H1 (cell line): ENCODE measurements at regions not wholly inside any gene's neighbourhood (a gene's known extent, or its start where the extent isn't known, plus 50 kb on each side); places are given as distances from the start of the nearest gene placed in this dataset.

ENCODE experiments used
- CTCF ChIA-PET: fragments of 300-600 bp; sonication (Branson Sonifier 250); formaldehyde crosslinking; loops from one replicate; lab custom pipeline; 2021; ENCODE audit not compliant: partially characterized antibody; lab: Charles Lee
- POLR2A ChIA-PET: fragments of 300-600 bp; sonication (Branson Sonifier 250); formaldehyde crosslinking; loops from one replicate; lab custom pipeline; 2021; ENCODE audit warnings: inconsistent platforms; ENCODE audit not compliant: partially characterized antibody; lab: Charles Lee
- DNase-seq, 2 experiments: peaks; one replicate each; pipeline versions ENCODE4 v3.0.0 to v3.0.0-alpha.2; 2010 to 2022; ENCODE audit warnings: low spot score in 2 of 2, low read depth in 1 of 2, mixed read lengths in 1 of 2
- FAIRE-seq: peaks from 2 replicates; lab custom pipeline; 2011; peaks lifted over from hg19 to GRCh38; lab: Jason Lieb, UNC
- H2AFZ ChIP-seq: 2 replicates; pipeline ENCODE4 v1.8.1; 2012; ENCODE audit warnings: low read length, inconsistent platforms
- H2AK5ac ChIP-seq: 2 replicates; pipeline ENCODE4 v1.6.1; 2013; ENCODE audit warnings: low read depth, low read length
- H2BK120ac ChIP-seq: replicated peaks from 2 replicates; pipeline ENCODE3; 2013; ENCODE audit warnings: low read depth, low read length, inconsistent platforms
- H2BK12ac ChIP-seq: 2 replicates; pipeline ENCODE4 v1.6.1; 2013; ENCODE audit warnings: low read depth, low read length
- H2BK15ac ChIP-seq: 2 replicates; pipeline ENCODE4 v1.6.1; 2013; ENCODE audit warnings: low read length
- H2BK20ac ChIP-seq: 2 replicates; pipeline ENCODE4 v1.6.1; 2013; ENCODE audit warnings: low read length
- H2BK5ac ChIP-seq: 2 replicates; pipeline ENCODE4 v1.6.1; 2013; ENCODE audit warnings: low read depth, low read length
- H3K14ac ChIP-seq: 2 replicates; pipeline ENCODE4 v1.6.1; 2013; ENCODE audit warnings: inconsistent platforms; ENCODE audit not compliant: insufficient read length
- H3K18ac ChIP-seq: 2 replicates; pipeline ENCODE4 v1.6.1; 2013; ENCODE audit warnings: low read length; ENCODE audit errors: extremely low read depth
- H3K23ac ChIP-seq: 2 replicates; pipeline ENCODE4 v1.6.1; 2013; ENCODE audit warnings: inconsistent platforms; ENCODE audit not compliant: insufficient read length
- H3K23me2 ChIP-seq: 2 replicates; pipeline ENCODE4 v1.6.1; 2013; ENCODE audit warnings: low read depth, low read length
- H3K27ac ChIP-seq: 2 replicates; pipeline ENCODE4 v1.6.1; 2011; ENCODE audit warnings: low read depth, low read length, inconsistent platforms
- H3K27me3 ChIP-seq, 4 experiments: replicated peaks in 1 of 4; 1 replicate in 1 of 4; 2 replicates in 3 of 4; pipeline versions ENCODE4 v1.6.1 to v1.8.1; 2011 to 2013; ENCODE audit warnings: low read length in 3 of 4, mild to moderate bottlenecking in 3 of 4, inconsistent platforms in 2 of 4, mixed read lengths in 2 of 4, moderate library complexity in 1 of 4; ENCODE audit not compliant: control insufficient read depth in 3 of 4, insufficient read depth in 3 of 4; ENCODE audit errors: extremely low read depth in 1 of 4
- H3K36me3 ChIP-seq, 4 experiments: 2 replicates each; pipeline versions ENCODE4 v1.6.1 to v1.8.1; 2011 to 2013; ENCODE audit warnings: mild to moderate bottlenecking in 4 of 4, low read length in 3 of 4, moderate library complexity in 2 of 4, control low read depth in 1 of 4, inconsistent platforms in 1 of 4; ENCODE audit not compliant: insufficient read depth in 4 of 4, control insufficient read depth in 2 of 4
- H3K4ac ChIP-seq: replicated peaks from 2 replicates; pipeline ENCODE3; 2013; ENCODE audit warnings: low read length, low read depth, mixed read lengths, inconsistent platforms; ENCODE audit not compliant: insufficient read length
- H3K4me1 ChIP-seq, 4 experiments: replicated peaks in 1 of 4; 1 replicate in 1 of 4; 2 replicates in 3 of 4; pipeline versions ENCODE4 v1.6.1 to v1.8.1; 2011 to 2013; ENCODE audit warnings: low read length in 3 of 4, inconsistent platforms in 2 of 4, mixed read lengths in 1 of 4; ENCODE audit not compliant: insufficient read depth in 4 of 4, control insufficient read depth in 3 of 4
- H3K4me2 ChIP-seq, 2 experiments: 2 replicates each; pipeline versions ENCODE4 v1.6.1 to v1.8.1; 2011 to 2013; ENCODE audit warnings: low read depth in 2 of 2, low read length in 2 of 2, control low read depth in 1 of 2, inconsistent platforms in 1 of 2, mild to moderate bottlenecking in 1 of 2; ENCODE audit not compliant: insufficient read depth in 1 of 2
- H3K4me3 ChIP-seq, 4 experiments: fragments of 200-600, 300-600 bp in 1 of 4; sonication (generic), shearing (Covaris generic), sonication (Bioruptor Twin) in 1 of 4; 2 replicates each; pipeline versions ENCODE4 v1.5.1 to v1.8.1; 2011 to 2016; ENCODE audit warnings: low read length in 4 of 4, low read depth in 3 of 4, control low read depth in 2 of 4, inconsistent platforms in 2 of 4, mild to moderate bottlenecking in 2 of 4, mixed read lengths in 1 of 4, moderate library complexity in 1 of 4; ENCODE audit not compliant: insufficient read depth in 2 of 4; ENCODE audit errors: extremely low read depth in 1 of 4
- H3K56ac ChIP-seq: replicated peaks from 2 replicates; pipeline ENCODE3; 2013; ENCODE audit warnings: low read depth, mild to moderate bottlenecking, mixed read lengths, low read length, inconsistent platforms; ENCODE audit not compliant: insufficient read length
- H3K79me1 ChIP-seq: 2 replicates; pipeline ENCODE4 v1.6.1; 2013; ENCODE audit warnings: low read depth, low read length, control low read depth
- H3K79me2 ChIP-seq, 2 experiments: 2 replicates each; pipeline versions ENCODE4 v1.6.1 to v1.8.1; 2012 to 2013; ENCODE audit warnings: low read length in 2 of 2, mild to moderate bottlenecking in 2 of 2, inconsistent platforms in 1 of 2; ENCODE audit not compliant: insufficient read depth in 2 of 2, control insufficient read depth in 1 of 2
- H3K9ac ChIP-seq, 4 experiments: replicated peaks in 1 of 4; 1 replicate in 1 of 4; 2 replicates in 3 of 4; pipeline versions ENCODE4 v1.6.1 to v1.8.1; 2011 to 2013; ENCODE audit warnings: low read depth in 3 of 4, low read length in 3 of 4, control low read depth in 2 of 4, mild to moderate bottlenecking in 2 of 4, moderate library complexity in 2 of 4, inconsistent platforms in 1 of 4; ENCODE audit errors: extremely low read depth in 1 of 4
- H3K9me3 ChIP-seq, 2 experiments: 2 replicates each; pipeline versions ENCODE4 v1.6.1 to v1.8.1; 2012 to 2013; ENCODE audit warnings: mild to moderate bottlenecking in 2 of 2, moderate library complexity in 2 of 2, control low read depth in 1 of 2, inconsistent platforms in 1 of 2, low read depth in 1 of 2, low read length in 1 of 2, mixed read lengths in 1 of 2; ENCODE audit not compliant: insufficient read depth in 2 of 2
- H4K20me1 ChIP-seq, 2 experiments: replicated peaks in 1 of 2; 2 replicates each; pipeline versions ENCODE3 to v1.8.1; 2011 to 2013; ENCODE audit warnings: inconsistent platforms in 2 of 2, low read length in 2 of 2, mild to moderate bottlenecking in 1 of 2; ENCODE audit not compliant: insufficient read depth in 2 of 2, control insufficient read depth in 1 of 2
- H4K5ac ChIP-seq: 2 replicates; pipeline ENCODE4 v1.6.1; 2013; ENCODE audit warnings: low read length, low read depth, mixed read lengths, inconsistent platforms; ENCODE audit not compliant: insufficient read length
- H4K8ac ChIP-seq: 2 replicates; pipeline ENCODE4 v1.8.0; 2013; ENCODE audit warnings: mild to moderate bottlenecking, moderate library complexity, low read length, inconsistent platforms; ENCODE audit not compliant: insufficient read depth; ENCODE audit errors: extremely low read depth
- H4K91ac ChIP-seq: replicated peaks from 2 replicates; pipeline ENCODE3; 2013; ENCODE audit warnings: low read length, mixed read lengths, inconsistent platforms; ENCODE audit not compliant: insufficient read length
- BCL11A ChIP-seq, 2 experiments: IDR thresholded peaks; one replicate each; pipeline ENCODE4 v1.6.1; 2011; ENCODE audit warnings: low read depth in 2 of 2, low read length in 2 of 2, mild to moderate bottlenecking in 2 of 2
- SIN3A ChIP-seq, 2 experiments: IDR thresholded peaks in 1 of 2; conservative IDR thresholded peaks in 1 of 2; 2 replicates each; pipeline ENCODE4 v1.6.1; 2011 to 2012; ENCODE audit warnings: low read length in 2 of 2, improper control_type of control experiment in 1 of 2, low read depth in 1 of 2, mild to moderate bottlenecking in 1 of 2
- SP1 ChIP-seq: IDR thresholded peaks from 2 replicates; pipeline ENCODE4 v1.6.1; 2011; ENCODE audit warnings: low read depth, low read length
- ZNF274 ChIP-seq: IDR thresholded peaks from 2 replicates; pipeline ENCODE4 v1.7.0; 2012; ENCODE audit warnings: low read length, borderline replicate concordance; ENCODE audit errors: extremely low read depth
- WGBS, 2 experiments: shearing (Covaris generic) in 1 of 2; methylation state at CpG; one replicate each; pipeline versions ENCODE4 v1.1.6 to v1.1.7; 2013 to 2015; ENCODE audit warnings: low lambda C conversion rate in 2 of 2, mixed read lengths in 2 of 2, inconsistent platforms in 1 of 2, low coverage in 1 of 2, missing lambda C conversion rate in 1 of 2; ENCODE audit not compliant: insufficient replicate concordance in 2 of 2, insufficient coverage in 1 of 2, insufficient read length in 1 of 2; ENCODE audit errors: extremely low coverage in 1 of 2, missing lambda C conversion rate in 1 of 2; 5-methylcytosine and 5-hydroxymethylcytosine counted together

DNA sequence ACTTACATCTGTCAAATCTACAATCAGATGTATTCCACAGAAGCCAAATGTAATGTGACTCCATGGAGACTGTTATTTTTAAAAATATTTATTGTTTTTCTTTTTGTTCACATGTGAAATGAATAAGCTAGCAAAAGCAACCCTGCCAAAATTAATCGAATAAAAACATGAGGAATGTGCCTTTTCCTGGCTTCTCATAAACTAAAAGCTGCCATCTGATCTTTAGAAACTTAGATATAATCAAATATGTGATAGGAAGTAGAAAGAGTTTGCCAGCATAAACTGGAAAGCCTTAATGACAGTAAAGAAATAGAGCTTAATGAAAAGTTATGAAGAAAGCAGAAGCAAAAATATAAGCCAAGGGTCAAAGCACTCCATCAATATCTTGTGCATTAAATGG lies 1724.7 kb upstream of the WWC1 start:
- TF ChIP-seq SIN3A (conservative IDR thresholded peaks at IDR 0.05 in 1 of 2, IDR thresholded peaks at IDR 0.05 in 1 of 2; ENCODE audit: low read depth in 1 of 2, low read length in 2 of 2) (no peak), SP1 (no peak), ZNF274 (no peak), BCL11A (IDR thresholded peaks at IDR 0.05; ENCODE audit: low read depth in 2 of 2, low read length in 2 of 2) (no peak)
- Histone ChIP-seq H3K36me3 (no peaks in the 10 kb centered on the region), H3K23ac (no peak overlapping the region), H2BK20ac (no peak overlapping the region), H3K56ac (no peak overlapping the region), H4K91ac (no peak overlapping the region), H2AK5ac (no peak overlapping the region), H3K79me1 (no peaks in the 10 kb centered on the region), H3K4me2 (no peak overlapping the region), H3K9ac (no peak overlapping the region), H2BK5ac (no peak overlapping the region), H2AFZ (no peak overlapping the region), H3K27ac (no peak overlapping the region), H4K20me1 (no peaks in the 10 kb centered on the region), H3K18ac (no peak overlapping the region), H3K9me3 (no peaks in the 10 kb centered on the region), H2BK15ac (no peak overlapping the region), H3K14ac (no peak overlapping the region), H4K5ac (no peak overlapping the region), H3K4ac (no peak overlapping the region), H4K8ac (no peak overlapping the region), H3K27me3 (no peaks in the 10 kb centered on the region), H3K23me2 (no peaks in the 10 kb centered on the region), H3K4me1 (0 out of 7 replicates have a peak, but pooled peaks cover 0 to 2% (median 0%) of the 10 kb centered on the region in 4 experiments), H3K79me2 (no peaks in the 10 kb centered on the region), H2BK12ac (no peak overlapping the region), H3K4me3 (no peak overlapping the region), H2BK120ac (no peak overlapping the region)
- CTCF ChIA-PET = no interaction called here
- no peak for DNase-seq
- POLR2A ChIA-PET = no interaction called here
- FAIRE-seq = no peak
- 95% methylated on average over 1 of the region's 1 CpG; no CpG with 5 or more reads in 1 of the 2 experiments for WGBS, 2 experiments
